Tibial nerve (tissue), 3 donors: ENCODE measurements at regions not wholly inside any gene's neighbourhood (a gene's known extent, or its start where the extent isn't known, plus 50 kb on each side); places are given as distances from the start of the nearest gene placed in this dataset.

Source experiments
- CTCF ChIP-seq, 5 experiments: fragments of 200-600 bp in 3 of 5; fragments of 450-650 bp in 2 of 5; sonication (generic) in 3 of 5; IDR thresholded peaks; one replicate each; pipeline ENCODE4 v1.5.1; 2016 to 2019; ENCODE audit warnings: antibody characterized with exemption in 5 of 5, mild to moderate bottlenecking in 3 of 5, moderate library complexity in 2 of 5
- POLR2A ChIP-seq, 2 donors: fragments of 450-650 bp; IDR thresholded peaks; one replicate each; pipeline ENCODE4 v1.6.1; 2017; ENCODE audit warnings: antibody characterized with exemption in 2 of 2, mild to moderate bottlenecking in 2 of 2, moderate library complexity in 2 of 2

- TF ChIP-seq CTCF (IDR thresholded peaks at IDR 0.05), result no peak
- TF ChIP-seq POLR2A (IDR thresholded peaks at IDR 0.05), result no peak
Measured at GRCh38 chr9:88258024-88258423, 119.7 kb upstream of the SPATA31C2 start.
